IMR-90 (cell line): ENCODE measurements at regions not wholly inside any gene's neighbourhood (a gene's known extent, or its start where the extent isn't known, plus 50 kb on each side); places are given as distances from the start of the nearest gene placed in this dataset.
"Not testable (repeated sequence)": the region's sequence is repeated elsewhere in the genome, so short reads cannot be mapped to it uniquely, and the experiment has no call there.

Experiments
- ATAC-seq: fragments of 200-7000 bp; cut with Tn5 transposase; 2 replicates; pipeline ENCODE4 v1.9.1; 2020; ENCODE audit warnings: low read depth, mild to moderate bottlenecking, moderate library complexity
- BruUV-seq: library from RNA; stranded (reverse); fragments of 400-500 nt; replicated peaks from 2 replicates; lab custom pipeline; 2021; lab: Mats Ljungman, UMichigan
- CTCF ChIA-PET: fragments of 300-600 bp; formaldehyde crosslinking; extraction: SDS; loops from one replicate; lab custom pipeline; 2021; ENCODE audit warnings: antibody characterized with exemption; lab: Yijun Ruan, JAX
- POLR2A ChIA-PET: fragments of 300-600 bp; sonication (Branson Sonifier 250); formaldehyde crosslinking; loops from one replicate; lab custom pipeline; 2022; ENCODE audit warnings: antibody characterized with exemption; ENCODE audit not compliant: unreplicated experiment; lab: Charles Lee
- DNase-seq: peaks from one replicate; pipeline ENCODE4 v3.0.0; 2013
- H2AFZ ChIP-seq: replicated peaks from 2 replicates; pipeline ENCODE3; 2013; ENCODE audit warnings: low read length, mild to moderate bottlenecking; ENCODE audit not compliant: poor library complexity
- H2AK5ac ChIP-seq: 2 replicates; pipeline ENCODE4 v1.6.1; 2013; ENCODE audit warnings: low read depth, low read length, inconsistent platforms
- H2AK9ac ChIP-seq: replicated peaks from 2 replicates; pipeline ENCODE3; 2013; ENCODE audit warnings: mild to moderate bottlenecking, low read depth, low read length, moderate library complexity; ENCODE audit not compliant: poor library complexity
- H2BK120ac ChIP-seq: 2 replicates; pipeline ENCODE4 v1.6.1; 2013; ENCODE audit warnings: low read depth, low read length, inconsistent platforms
- H2BK15ac ChIP-seq: 3 replicates; pipeline ENCODE4 v1.6.1; 2013; ENCODE audit warnings: low read depth, low read length, inconsistent platforms
- H2BK20ac ChIP-seq: 2 replicates; pipeline ENCODE4 v1.6.1; 2013; ENCODE audit warnings: low read depth, mild to moderate bottlenecking, inconsistent platforms, low read length, moderate library complexity
- H2BK5ac ChIP-seq: 2 replicates; pipeline ENCODE4 v1.6.1; 2013; ENCODE audit warnings: mild to moderate bottlenecking, low read depth, low read length, inconsistent platforms; ENCODE audit not compliant: poor library complexity, severe bottlenecking
- H3K14ac ChIP-seq: replicated peaks from 2 replicates; pipeline ENCODE4 v1.6.1; 2013; ENCODE audit warnings: low read depth, low read length, inconsistent platforms
- H3K18ac ChIP-seq: 2 replicates; pipeline ENCODE4 v1.6.1; 2013; ENCODE audit warnings: low read depth, low read length, control low read depth
- H3K23ac ChIP-seq: 2 replicates; pipeline ENCODE4 v1.6.1; 2013; ENCODE audit warnings: low read depth, low read length, inconsistent platforms
- H3K27ac ChIP-seq: 2 replicates; pipeline ENCODE4 v1.5.1; 2013; ENCODE audit warnings: mild to moderate bottlenecking, control low read depth, low read length; ENCODE audit not compliant: insufficient read depth
- H3K27me3 ChIP-seq: 2 replicates; pipeline ENCODE4 v1.6.1; 2013; ENCODE audit warnings: low read length; ENCODE audit not compliant: control insufficient read depth, insufficient read depth
- H3K36me3 ChIP-seq: 2 replicates; pipeline ENCODE4 v1.6.1; 2013; ENCODE audit warnings: low read length, mixed read lengths; ENCODE audit not compliant: control insufficient read depth, insufficient read depth
- H3K4ac ChIP-seq: 2 replicates; pipeline ENCODE4 v1.6.1; 2013; ENCODE audit warnings: low read depth, low read length, inconsistent platforms
- H3K4me1 ChIP-seq: 2 replicates; pipeline ENCODE4 v1.6.1; 2013; ENCODE audit warnings: low read length, mixed read lengths; ENCODE audit not compliant: control insufficient read depth, insufficient read depth
- H3K4me2 ChIP-seq: 2 replicates; pipeline ENCODE4 v1.6.1; 2013; ENCODE audit warnings: low read depth, mild to moderate bottlenecking, control low read depth, low read length, moderate library complexity
- H3K4me3 ChIP-seq: 2 replicates; pipeline ENCODE4 v1.5.1; 2013; ENCODE audit warnings: low read depth, mild to moderate bottlenecking, control low read depth, low read length, moderate library complexity; ENCODE audit not compliant: insufficient read depth
- H3K56ac ChIP-seq: 2 replicates; pipeline ENCODE4 v1.6.1; 2013; ENCODE audit warnings: low read length, inconsistent platforms; ENCODE audit not compliant: insufficient read depth; ENCODE audit errors: extremely low read depth
- H3K79me1 ChIP-seq, 2 experiments: 2 replicates each; pipeline ENCODE4 v1.6.1; 2013; ENCODE audit warnings: low read length in 2 of 2, inconsistent platforms in 1 of 2, low read depth in 1 of 2
- H3K9ac ChIP-seq: 2 replicates; pipeline ENCODE4 v1.6.1; 2013; ENCODE audit warnings: low read depth, low read length, control low read depth
- H3K9me1 ChIP-seq: 2 replicates; pipeline ENCODE4 v1.6.1; 2013; ENCODE audit warnings: low read length, inconsistent platforms; ENCODE audit not compliant: insufficient read depth
- H3K9me3 ChIP-seq: 2 replicates; pipeline ENCODE4 v1.6.1; 2013; ENCODE audit warnings: low read length; ENCODE audit not compliant: control insufficient read depth, insufficient read depth
- H4K20me1 ChIP-seq: 2 replicates; pipeline ENCODE4 v1.6.1; 2013; ENCODE audit warnings: low read length, inconsistent platforms; ENCODE audit not compliant: insufficient read depth
- H4K5ac ChIP-seq: 2 replicates; pipeline ENCODE4 v1.6.1; 2013; ENCODE audit warnings: mild to moderate bottlenecking, low read depth, low read length, control low read depth
- H4K8ac ChIP-seq, 2 experiments: 2 replicates each; pipeline ENCODE4 v1.6.1; 2013; ENCODE audit warnings: low read depth in 2 of 2, low read length in 2 of 2, control low read depth in 1 of 2, inconsistent platforms in 1 of 2
- H4K91ac ChIP-seq: 2 replicates; pipeline ENCODE4 v1.6.1; 2013; ENCODE audit warnings: low read depth, low read length, inconsistent platforms; ENCODE audit not compliant: insufficient read depth
- WGBS, 2 experiments: methylation state at CpG; one replicate each; pipeline versions ENCODE4 v1.1.5 to v1.1.7; 2013; ENCODE audit warnings: missing lambda C conversion rate in 2 of 2; ENCODE audit not compliant: insufficient read length in 1 of 2; ENCODE audit errors: extremely low coverage in 2 of 2; 5-methylcytosine and 5-hydroxymethylcytosine counted together
- dilution Hi-C: fragments of 300-500 bp; cut with HindIII; formaldehyde crosslinking; loops from one replicate; pipeline ENCODE4 v1.14.3; 2018; ENCODE audit warnings: low sequenced_read_pairs; ENCODE audit not compliant: unreplicated experiment
- in situ Hi-C: fragments of 300-500 bp; cut with MboI; formaldehyde crosslinking; loops from 3 replicates; pipeline ENCODE4 v1.14.3; 2019; ENCODE audit warnings: low sequenced_read_pairs, inconsistent platforms, mixed read lengths
- intact Hi-C: fragments of 100-400 bp; cut with micrococcal nuclease; formaldehyde crosslinking; loops from 2 replicates; pipeline ENCODE4 v1.10.0; 2022

DNA sequence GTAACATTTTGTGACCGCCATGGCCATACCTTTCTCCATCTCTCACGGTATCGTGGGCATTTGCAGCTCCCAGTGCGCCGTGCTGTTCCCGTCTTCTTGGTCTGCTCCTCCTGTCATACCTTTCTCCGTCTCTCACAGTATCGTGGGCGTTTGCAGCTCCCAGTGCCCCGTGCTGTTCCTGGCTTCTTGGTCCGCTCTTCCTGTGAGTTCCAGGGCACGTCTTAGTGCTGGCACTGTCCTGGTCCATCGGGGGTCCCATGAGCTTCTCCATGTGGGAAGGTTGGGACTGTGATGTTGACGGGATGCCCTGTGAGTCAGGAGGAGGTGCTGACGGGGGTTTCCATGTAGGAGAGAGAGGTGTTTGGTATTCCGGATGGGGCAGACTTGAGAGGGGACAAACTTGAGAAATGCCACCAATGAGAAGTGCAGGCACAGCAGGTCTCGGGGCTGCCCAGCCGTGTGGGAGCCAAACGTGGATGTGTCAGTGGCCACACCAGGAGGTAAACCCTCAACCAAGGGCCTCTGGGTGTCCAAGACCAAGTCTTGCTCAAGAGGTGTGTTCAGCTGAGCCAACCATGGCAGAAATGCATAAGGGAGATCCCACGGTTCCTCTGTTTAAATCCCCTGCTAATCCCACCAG, 84.7 kb upstream of the TNK2 start:
- H3K27ac ChIP-seq, H4K5ac ChIP-seq, H3K56ac ChIP-seq, in situ Hi-C loops, H4K8ac ChIP-seq, H4K20me1 ChIP-seq, POLR2A ChIA-PET, H3K79me1 ChIP-seq, H3K18ac ChIP-seq, DNase-seq, BruUV-seq, ATAC-seq, H3K4ac ChIP-seq, H2AK5ac ChIP-seq, CTCF ChIA-PET, H3K4me2 ChIP-seq, H2BK5ac ChIP-seq, H2BK120ac ChIP-seq, H2AFZ ChIP-seq, H3K9me1 ChIP-seq, H2BK20ac ChIP-seq, H3K36me3 ChIP-seq, H3K27me3 ChIP-seq, H3K9me3 ChIP-seq, H2BK15ac ChIP-seq, dilution Hi-C loops, H4K91ac ChIP-seq, H3K14ac ChIP-seq, H3K23ac ChIP-seq, H2AK9ac ChIP-seq, H3K9ac ChIP-seq, H3K4me1 ChIP-seq, H3K4me3 ChIP-seq: not testable (repeated sequence)
- WGBS, 2 experiments = no CpG with 5 or more reads among the region's 20 CpGs
- intact Hi-C loops = loop anchor here (5.0 kb wide), 1 partner anchor 141 kb away; no protein-coding TSS in a partner anchor

GRCh38 chr3:195991986-195992385, 83.6 kb upstream of the TNK2 start:
- BruUV-seq, CTCF ChIA-PET: not testable (repeated sequence)
- WGBS, 2 experiments = no CpG with 5 or more reads among the region's 12 CpGs

More at GRCh38 chr3:195991986-195992385, 83.6 kb upstream of the TNK2 start:
- intact Hi-C loops = loop anchor here (5.0 kb wide), 1 partner anchor 140 kb away; no protein-coding TSS in a partner anchor
- H3K27me3 ChIP-seq, H4K5ac ChIP-seq, H3K79me1 ChIP-seq, H3K4me1 ChIP-seq, H3K9me3 ChIP-seq, H3K9me1 ChIP-seq, H3K36me3 ChIP-seq, H3K4me3 ChIP-seq, ATAC-seq, H3K9ac ChIP-seq, dilution Hi-C loops, H3K14ac ChIP-seq, H2BK5ac ChIP-seq, H4K8ac ChIP-seq, H2AK5ac ChIP-seq, H2AK9ac ChIP-seq, POLR2A ChIA-PET, H2BK20ac ChIP-seq, H4K20me1 ChIP-seq, in situ Hi-C loops, H3K23ac ChIP-seq, H3K4ac ChIP-seq, H3K27ac ChIP-seq, H3K4me2 ChIP-seq, H3K18ac ChIP-seq, H2AFZ ChIP-seq, DNase-seq, H4K91ac ChIP-seq, H2BK120ac ChIP-seq, H2BK15ac ChIP-seq, H3K56ac ChIP-seq: not testable (repeated sequence)
